Fibroblast of skin of left quadriceps (primary cell): ENCODE measurements at regions not wholly inside any gene's neighbourhood (a gene's known extent, or its start where the extent isn't known, plus 50 kb on each side); places are given as distances from the start of the nearest gene placed in this dataset.

ENCODE experiments used
- DNase-seq, 2 experiments: peaks; one replicate each; pipeline ENCODE4 v3.0.0-alpha.2; 2013; ENCODE audit warnings: low read depth in 2 of 2

DNA sequence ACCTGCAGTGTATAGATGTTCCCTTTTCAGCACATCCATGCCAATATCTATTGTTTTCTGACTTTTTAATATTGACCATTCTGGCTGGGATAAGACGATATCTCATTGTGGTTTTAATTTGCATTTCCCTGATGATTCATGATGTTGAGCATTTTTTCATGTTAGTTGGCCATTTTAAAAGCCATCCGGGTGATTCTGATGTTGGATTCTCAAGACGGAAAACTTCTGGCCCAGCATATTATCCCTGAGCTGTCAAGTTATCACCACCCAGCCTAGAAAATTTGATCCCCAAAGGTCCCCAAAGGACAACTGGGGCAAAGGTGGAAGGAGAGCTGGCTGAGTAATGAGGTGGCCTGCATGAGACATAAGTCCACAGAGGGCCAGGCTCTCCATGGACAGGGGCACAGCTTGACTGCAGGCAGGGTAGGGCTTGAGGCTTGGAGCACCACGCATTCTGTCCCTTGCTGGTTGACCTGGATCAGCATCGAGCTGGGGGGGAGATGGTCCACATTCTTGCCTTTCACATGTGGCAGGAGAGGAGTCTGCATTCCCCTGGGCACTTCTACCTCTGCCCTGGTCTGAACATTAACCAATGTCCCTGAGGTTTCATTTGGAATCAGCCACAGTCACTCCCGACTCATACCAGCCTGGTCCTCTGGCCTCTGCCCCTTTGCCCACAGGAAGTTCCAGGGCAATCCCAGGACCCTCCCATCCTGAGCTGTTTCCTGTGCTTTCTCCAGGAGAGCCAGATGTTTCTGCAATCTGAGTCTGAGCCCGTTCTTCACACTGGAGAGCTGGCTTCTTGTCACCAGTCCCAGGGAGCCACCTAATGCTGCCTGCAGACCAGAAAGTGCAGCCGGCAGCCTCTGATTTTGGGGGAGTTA lies 69.2 kb downstream of the ISG20 start:
- no peak for DNase-seq

- no peak for DNase-seq
Measured at GRCh38 chr15:88708655-88709054, 69.8 kb downstream of the ISG20 start.

- no peak for DNase-seq
Measured at GRCh38 chr15:88710027-88710715, 71.4 kb downstream of the ISG20 start.

DNA sequence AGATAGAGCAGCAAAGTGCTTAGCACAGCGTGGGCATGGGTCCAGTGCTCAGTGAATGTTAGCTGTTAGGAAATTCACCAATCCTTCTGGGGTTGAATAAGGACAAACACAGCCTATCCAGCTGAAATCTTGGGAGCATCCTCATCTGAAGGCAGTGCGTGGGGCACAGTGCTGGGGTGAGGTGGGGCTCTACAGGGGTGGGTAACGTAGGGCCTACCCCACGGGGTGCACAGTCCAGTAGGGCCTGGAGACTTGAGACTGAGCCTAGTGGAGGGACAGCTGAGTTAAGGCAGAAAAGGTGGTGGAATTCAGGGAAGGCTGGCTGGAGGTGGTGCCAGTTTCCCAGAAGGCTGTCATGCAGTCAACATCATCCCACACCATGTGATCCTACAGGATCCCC lies 73.0 kb downstream of the ISG20 start:
- no peak for DNase-seq

GRCh38 chr15:88714782-88715372 lies 76.1 kb downstream of the ISG20 start:
- no peak for DNase-seq

GRCh38 chr15:88716543-88717381 lies 77.9 kb downstream of the ISG20 start:
- no peak for DNase-seq

- no peak for DNase-seq
Measured at GRCh38 chr15:88717382-88718031, 78.7 kb downstream of the ISG20 start.

DNA sequence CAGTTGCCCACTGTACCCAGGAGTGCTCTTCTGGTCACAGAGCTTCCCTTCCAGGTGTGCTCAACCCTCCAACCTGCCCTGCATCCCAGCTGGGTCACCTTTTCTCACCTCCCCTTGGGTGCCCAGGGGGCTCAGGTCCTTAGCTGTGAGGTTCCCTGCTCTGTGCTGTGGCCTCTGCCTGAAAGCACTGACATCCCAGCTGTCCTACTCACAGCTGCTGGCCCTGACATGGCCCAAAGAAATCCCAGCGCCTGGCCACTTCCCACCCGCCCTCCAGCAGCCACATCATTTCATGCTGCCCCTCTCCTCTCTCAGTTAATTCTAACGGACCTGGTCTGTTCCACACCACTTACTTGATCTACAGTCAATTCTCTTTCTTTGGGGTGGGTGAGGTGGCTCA lies 79.9 kb downstream of the ISG20 start:
- DNase-seq: no peak

DNA sequence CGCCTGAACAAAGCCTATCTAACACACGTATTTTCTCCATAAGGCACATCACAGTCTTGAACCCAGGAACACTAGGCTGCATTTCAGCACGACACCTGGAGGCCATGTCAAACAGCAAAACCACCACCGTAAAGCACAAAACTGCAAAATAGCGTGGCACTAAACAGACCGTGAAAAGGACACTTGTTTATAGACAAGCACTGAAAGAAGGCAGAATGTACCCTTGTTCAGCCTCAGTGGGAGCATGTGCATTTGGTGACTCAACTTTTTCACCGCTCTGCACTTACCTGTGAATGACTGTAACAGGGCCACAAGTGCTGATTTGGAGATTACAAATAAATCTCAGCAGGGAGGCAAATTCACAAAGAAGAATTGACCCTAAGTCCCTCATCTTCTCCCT lies 80.8 kb downstream of the ISG20 start:
- no peak for DNase-seq

GRCh38 chr15:88725305-88726210 lies 77.7 kb upstream of the ACAN start:
- no peak for DNase-seq

GRCh38 chr15:88727439-88727838 lies 75.8 kb upstream of the ACAN start:
- DNase-seq: no peak

DNA sequence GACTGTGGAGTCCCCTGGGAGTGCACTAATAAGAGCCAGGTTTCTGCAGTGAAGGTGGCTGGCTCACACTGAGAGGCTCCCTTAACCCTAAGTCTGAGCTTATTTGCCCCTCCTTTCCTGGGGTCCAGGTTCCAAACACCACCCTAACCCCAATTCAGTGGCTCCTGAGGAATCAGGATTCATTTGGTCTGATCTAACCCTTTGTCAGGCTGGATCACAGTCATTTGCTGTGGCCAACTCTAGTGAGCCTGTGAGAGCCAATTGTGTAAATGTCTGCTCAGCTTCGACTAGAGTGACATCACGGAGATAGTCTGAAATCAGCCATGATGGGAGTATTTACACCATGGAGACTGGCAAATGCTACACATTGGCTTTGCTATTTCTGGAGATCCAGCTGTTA lies 73.7 kb upstream of the ACAN start:
- no peak for DNase-seq

GRCh38 chr15:88730751-88731150 lies 72.5 kb upstream of the ACAN start:
- no peak for DNase-seq

GRCh38 chr15:88735212-88735611 lies 68.0 kb upstream of the ACAN start:
- DNase-seq: no peak

DNA sequence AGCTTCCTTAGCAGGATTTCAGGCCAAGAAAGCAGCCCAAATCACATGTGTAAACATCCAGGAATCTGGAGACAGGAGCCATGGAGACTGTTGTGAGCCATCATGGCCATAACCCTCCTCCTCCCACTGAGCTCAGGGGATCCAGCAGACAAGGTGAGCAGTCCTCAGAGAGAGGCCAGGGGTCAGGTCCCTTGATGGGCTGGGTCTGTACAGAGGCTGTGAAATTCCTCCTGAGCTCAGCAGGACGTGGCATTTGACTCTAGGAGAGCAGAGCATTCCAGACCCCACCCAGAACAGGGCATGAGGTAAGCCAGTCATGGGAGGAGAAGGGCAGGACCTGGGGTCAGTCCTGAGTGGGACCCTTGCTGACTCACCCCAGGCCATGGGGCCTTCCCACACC lies 67.0 kb upstream of the ACAN start:
- DNase-seq: no peak

GRCh38 chr15:88738796-88739195 lies 64.4 kb upstream of the ACAN start:
- no peak for DNase-seq

GRCh38 chr15:88739541-88739940 lies 63.7 kb upstream of the ACAN start:
- DNase-seq: no peak

GRCh38 chr15:88740356-88740755 lies 62.9 kb upstream of the ACAN start:
- DNase-seq: no peak

- no peak for DNase-seq
Measured at GRCh38 chr15:88741046-88741445, 62.2 kb upstream of the ACAN start.

GRCh38 chr15:88741671-88742070 lies 61.6 kb upstream of the ACAN start:
- no peak for DNase-seq
